Caco-2 (cell line): ENCODE measurements at regions not wholly inside any gene's neighbourhood (a gene's known extent, or its start where the extent isn't known, plus 50 kb on each side); places are given as distances from the start of the nearest gene placed in this dataset.

Experiments used
- BruUV-seq: library from RNA; stranded (reverse); fragments of 400-500 nt; replicated peaks from 2 replicates; lab custom pipeline; 2021; lab: Mats Ljungman, UMichigan
- CTCF ChIA-PET: fragments of 300-600 bp; sonication (Branson Sonifier 250); formaldehyde crosslinking; loops from one replicate; lab custom pipeline; 2022; ENCODE audit warnings: antibody characterized with exemption; lab: Charles Lee
- POLR2A ChIA-PET: fragments of 300-600 bp; sonication (Branson Sonifier 250); formaldehyde crosslinking; loops from one replicate; lab custom pipeline; 2022; ENCODE audit warnings: antibody characterized with exemption; lab: Charles Lee
- DNase-seq, 2 experiments: peaks; one replicate each; pipeline versions ENCODE4 v3.0.0 to v3.0.0-alpha.2; 2020 to 2022
- H3K27me3 ChIP-seq: replicated peaks from 2 replicates; pipeline ENCODE4 v1.6.0; 2011; ENCODE audit warnings: low read length; ENCODE audit not compliant: control insufficient read depth, insufficient read depth
- H3K36me3 ChIP-seq: 2 replicates; pipeline ENCODE4 v1.5.1; 2011; ENCODE audit warnings: low read length; ENCODE audit not compliant: control insufficient read depth, insufficient read depth
- H3K4me1 ChIP-seq: fragments of 250-450 bp; sonication (Bioruptor Pico); 2 replicates; pipeline ENCODE4 v1.5.1; 2020; ENCODE audit warnings: mild to moderate bottlenecking
- H3K4me3 ChIP-seq: 2 replicates; pipeline ENCODE4 v1.5.1; 2011; ENCODE audit warnings: low read depth, mild to moderate bottlenecking, control low read depth, low read length
- H3K9me3 ChIP-seq: fragments of 250-450 bp; sonication (Bioruptor Pico); 2 replicates; pipeline ENCODE4 v1.5.1; 2020; ENCODE audit warnings: mild to moderate bottlenecking, moderate library complexity
- H3K27ac Mint-ChIP-seq: one replicate; pipeline ENCODE4 v1.8.0; 2022; ENCODE audit warnings: mixed read lengths; ENCODE audit not compliant: unreplicated experiment
- H3K27me3 Mint-ChIP-seq: one replicate; pipeline ENCODE4 v1.8.0; 2022; ENCODE audit warnings: mixed read lengths; ENCODE audit not compliant: insufficient read depth, unreplicated experiment
- H3K36me3 Mint-ChIP-seq: one replicate; pipeline ENCODE4 v1.8.0; 2022; ENCODE audit warnings: mild to moderate bottlenecking, mixed read lengths; ENCODE audit not compliant: insufficient read depth, unreplicated experiment
- H3K4me1 Mint-ChIP-seq: one replicate; pipeline ENCODE4 v1.8.0; 2022; ENCODE audit warnings: low read depth, mixed read lengths; ENCODE audit not compliant: unreplicated experiment
- H3K4me3 Mint-ChIP-seq: one replicate; pipeline ENCODE4 v1.8.0; 2022; ENCODE audit warnings: mild to moderate bottlenecking, moderate library complexity, mixed read lengths; ENCODE audit not compliant: unreplicated experiment
- H3K9me3 Mint-ChIP-seq: one replicate; pipeline ENCODE4 v1.8.0; 2022; ENCODE audit warnings: mixed read lengths; ENCODE audit not compliant: unreplicated experiment
- intact Hi-C: fragments of 100-400 bp; cut with micrococcal nuclease; formaldehyde crosslinking; loops from one replicate; pipeline ENCODE4 v1.10.0; 2022; ENCODE audit not compliant: unreplicated experiment
- TF ChIP-seq, protein P1 (sequence below), 2 experiments: fragments of 200-600 bp in 1 of 2; IDR thresholded peaks; 1 replicate in 1 of 2; 2 replicates in 1 of 2; pipeline versions ENCODE4 v1.5.1 to v1.8.0; 2011 to 2022; ENCODE audit warnings: antibody characterized with exemption in 1 of 2, control low read depth in 1 of 2, inconsistent platforms in 1 of 2, low read depth in 1 of 2, low read length in 1 of 2, mild to moderate bottlenecking in 1 of 2, moderate library complexity in 1 of 2; ENCODE audit not compliant: insufficient read depth in 1 of 2, severe bottlenecking in 1 of 2, unreplicated experiment in 1 of 2

DNA sequence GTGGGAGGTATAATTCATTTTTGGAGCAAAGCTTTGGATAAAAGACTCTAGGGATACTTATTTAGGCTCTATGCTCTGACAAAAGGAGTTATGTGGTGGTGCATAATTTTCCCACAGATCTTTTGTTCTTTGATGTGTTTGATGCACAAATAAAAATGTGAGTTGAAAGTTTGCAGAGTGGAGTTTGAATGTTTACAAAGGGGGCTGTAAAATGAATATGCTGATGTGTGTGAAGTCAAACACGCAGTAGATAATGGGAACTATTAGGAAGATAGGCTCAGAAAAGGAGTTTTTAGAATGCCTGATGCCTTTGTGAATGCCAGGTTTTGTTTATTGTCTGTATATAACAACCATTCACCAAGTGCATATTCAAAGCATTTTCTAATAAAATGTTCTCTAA is 545.0 kb upstream of the EPHA7 start:
- Mint-ChIP-seq H3K9me3 (no peaks in the 10 kb centered on the region), H3K36me3 (no peaks in the 10 kb centered on the region), H3K4me1 (peaks cover 15% of the 10 kb centered on the region), H3K4me3 (no peak overlapping the region), H3K27ac (no peak overlapping the region), H3K27me3 (no peaks in the 10 kb centered on the region)
- H3K36me3 ChIP-seq = no peaks in the 10 kb centered on the region
- H3K4me3 ChIP-seq = no peak overlapping the region
- no TSS peak for BruUV-seq
- ChIA-PET POLR2A (no interaction called here), CTCF (no interaction called here)
- DNase-seq = peak in 1 of 2 experiments; percentile 3
- no peaks in the 10 kb centered on the region for H3K27me3 ChIP-seq
- H3K9me3 ChIP-seq = no peaks in the 10 kb centered on the region
- intact Hi-C loops = no loop called here
- H3K4me1 ChIP-seq = no peaks in the 10 kb centered on the region; the same call in 1 of the 2 replicates
- TF ChIP-seq, protein P1, sequence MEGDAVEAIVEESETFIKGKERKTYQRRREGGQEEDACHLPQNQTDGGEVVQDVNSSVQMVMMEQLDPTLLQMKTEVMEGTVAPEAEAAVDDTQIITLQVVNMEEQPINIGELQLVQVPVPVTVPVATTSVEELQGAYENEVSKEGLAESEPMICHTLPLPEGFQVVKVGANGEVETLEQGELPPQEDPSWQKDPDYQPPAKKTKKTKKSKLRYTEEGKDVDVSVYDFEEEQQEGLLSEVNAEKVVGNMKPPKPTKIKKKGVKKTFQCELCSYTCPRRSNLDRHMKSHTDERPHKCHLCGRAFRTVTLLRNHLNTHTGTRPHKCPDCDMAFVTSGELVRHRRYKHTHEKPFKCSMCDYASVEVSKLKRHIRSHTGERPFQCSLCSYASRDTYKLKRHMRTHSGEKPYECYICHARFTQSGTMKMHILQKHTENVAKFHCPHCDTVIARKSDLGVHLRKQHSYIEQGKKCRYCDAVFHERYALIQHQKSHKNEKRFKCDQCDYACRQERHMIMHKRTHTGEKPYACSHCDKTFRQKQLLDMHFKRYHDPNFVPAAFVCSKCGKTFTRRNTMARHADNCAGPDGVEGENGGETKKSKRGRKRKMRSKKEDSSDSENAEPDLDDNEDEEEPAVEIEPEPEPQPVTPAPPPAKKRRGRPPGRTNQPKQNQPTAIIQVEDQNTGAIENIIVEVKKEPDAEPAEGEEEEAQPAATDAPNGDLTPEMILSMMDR (IDR thresholded peaks at IDR 0.05; ENCODE audit: insufficient read depth in 1 of 2, low read depth in 1 of 2, low read length in 1 of 2, severe bottlenecking in 1 of 2, unreplicated experiment in 1 of 2) = no peak

DNA sequence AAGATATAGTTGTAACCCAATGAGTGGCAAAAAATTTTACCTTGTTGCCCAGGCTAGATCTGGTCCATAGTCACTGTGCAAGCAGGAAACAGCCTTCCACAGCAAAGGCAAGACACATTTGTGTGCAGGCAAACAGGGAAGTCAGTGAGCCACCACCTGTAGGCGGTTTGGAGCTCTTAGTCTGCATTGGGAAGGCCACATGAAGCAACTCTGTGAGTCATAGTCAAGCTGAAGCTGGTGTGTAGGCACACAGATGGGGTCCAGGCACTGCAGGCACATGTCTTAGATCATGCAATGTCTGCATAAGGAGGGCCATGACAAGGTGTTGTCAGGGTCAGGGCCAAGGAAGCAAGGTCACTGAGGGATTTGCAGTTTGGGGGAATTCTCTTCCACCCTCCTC is 543.2 kb upstream of the EPHA7 start:
- no peaks in the 10 kb centered on the region for H3K9me3 ChIP-seq
- Mint-ChIP-seq H3K27ac (no peak overlapping the region), H3K36me3 (no peaks in the 10 kb centered on the region), H3K4me3 (no peak overlapping the region), H3K9me3 (no peaks in the 10 kb centered on the region), H3K27me3 (no peaks in the 10 kb centered on the region), H3K4me1 (peaks cover 7% of the 10 kb centered on the region)
- ChIA-PET CTCF (no interaction called here), POLR2A (no interaction called here)
- H3K36me3 ChIP-seq = no peaks in the 10 kb centered on the region
- H3K4me3 ChIP-seq = no peak overlapping the region
- TF ChIP-seq, protein P1 (IDR thresholded peaks at IDR 0.05; ENCODE audit: insufficient read depth in 1 of 2, low read depth in 1 of 2, low read length in 1 of 2, severe bottlenecking in 1 of 2, unreplicated experiment in 1 of 2) = no peak
- H3K4me1 ChIP-seq = no peaks in the 10 kb centered on the region; the same call in 1 of the 2 replicates
- intact Hi-C loops = no loop called here
- no peak for DNase-seq
- no TSS peak for BruUV-seq
- H3K27me3 ChIP-seq = no peaks in the 10 kb centered on the region

DNA sequence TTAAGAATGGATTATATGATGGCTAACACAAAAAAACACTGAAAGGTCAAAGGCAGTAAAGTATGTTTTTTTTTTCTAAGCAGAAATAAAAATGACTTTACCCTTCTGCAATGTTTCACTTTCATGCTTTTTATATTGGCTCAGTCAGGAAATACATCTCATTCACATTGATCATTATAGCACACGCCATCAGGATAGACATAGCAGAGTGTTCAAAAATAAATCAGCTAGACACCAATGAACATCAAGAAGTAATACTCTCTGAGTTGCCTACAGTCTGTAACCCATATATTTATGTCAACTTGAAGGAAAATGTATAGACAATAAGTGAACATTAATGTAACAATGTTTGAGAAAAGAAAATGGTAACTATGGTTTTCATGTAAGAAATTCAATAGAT is 535.2 kb upstream of the EPHA7 start:
- H3K27me3 ChIP-seq = no peaks in the 10 kb centered on the region
- BruUV-seq = no TSS peak
- TF ChIP-seq, protein P1 (IDR thresholded peaks at IDR 0.05; ENCODE audit: insufficient read depth in 1 of 2, low read depth in 1 of 2, low read length in 1 of 2, severe bottlenecking in 1 of 2, unreplicated experiment in 1 of 2) = no peak
- DNase-seq = no peak
- H3K9me3 Mint-ChIP-seq = no peaks in the 10 kb centered on the region
- H3K4me3 ChIP-seq = no peak overlapping the region
- H3K4me3 Mint-ChIP-seq = no peak overlapping the region
- H3K4me1 Mint-ChIP-seq = no peaks in the 10 kb centered on the region
- ChIA-PET POLR2A (no interaction called here), CTCF (no interaction called here)
- H3K36me3 ChIP-seq = no peaks in the 10 kb centered on the region
- intact Hi-C loops = no loop called here
- H3K27ac Mint-ChIP-seq = no peak overlapping the region
- no peaks in the 10 kb centered on the region for H3K36me3 Mint-ChIP-seq
- no peaks in the 10 kb centered on the region for H3K27me3 Mint-ChIP-seq
- no peaks in the 10 kb centered on the region for H3K4me1 ChIP-seq
- no peaks in the 10 kb centered on the region for H3K9me3 ChIP-seq
